ENCODE measurements at regions not wholly inside any gene's neighbourhood (a gene's known extent, or its start where the extent isn't known, plus 50 kb on each side); places are given as distances from the start of the nearest gene placed in this dataset.

- TF ChIP-seq, protein P1, sequence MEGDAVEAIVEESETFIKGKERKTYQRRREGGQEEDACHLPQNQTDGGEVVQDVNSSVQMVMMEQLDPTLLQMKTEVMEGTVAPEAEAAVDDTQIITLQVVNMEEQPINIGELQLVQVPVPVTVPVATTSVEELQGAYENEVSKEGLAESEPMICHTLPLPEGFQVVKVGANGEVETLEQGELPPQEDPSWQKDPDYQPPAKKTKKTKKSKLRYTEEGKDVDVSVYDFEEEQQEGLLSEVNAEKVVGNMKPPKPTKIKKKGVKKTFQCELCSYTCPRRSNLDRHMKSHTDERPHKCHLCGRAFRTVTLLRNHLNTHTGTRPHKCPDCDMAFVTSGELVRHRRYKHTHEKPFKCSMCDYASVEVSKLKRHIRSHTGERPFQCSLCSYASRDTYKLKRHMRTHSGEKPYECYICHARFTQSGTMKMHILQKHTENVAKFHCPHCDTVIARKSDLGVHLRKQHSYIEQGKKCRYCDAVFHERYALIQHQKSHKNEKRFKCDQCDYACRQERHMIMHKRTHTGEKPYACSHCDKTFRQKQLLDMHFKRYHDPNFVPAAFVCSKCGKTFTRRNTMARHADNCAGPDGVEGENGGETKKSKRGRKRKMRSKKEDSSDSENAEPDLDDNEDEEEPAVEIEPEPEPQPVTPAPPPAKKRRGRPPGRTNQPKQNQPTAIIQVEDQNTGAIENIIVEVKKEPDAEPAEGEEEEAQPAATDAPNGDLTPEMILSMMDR (IDR thresholded peaks at IDR 0.05; ENCODE audit: insufficient read depth, low read depth, low read length): no peak
- TF ChIP-seq EZH2 (IDR thresholded peaks at IDR 0.05; ENCODE audit: insufficient read depth, low read length): no peak
Measured at GRCh38 chr9:19895006-19895405, 106.2 kb upstream of the SLC24A2 start.

Data from astrocyte (in vitro differentiated cells and primary cell).